Muscle of back (tissue), 3 donors: ENCODE measurements at regions not wholly inside any gene's neighbourhood (a gene's known extent, or its start where the extent isn't known, plus 50 kb on each side); places are given as distances from the start of the nearest gene placed in this dataset.

Experiments used
- DNase-seq, 3 donors: peaks; one replicate each; pipeline versions ENCODE4 v3.0.0 to v3.0.0-alpha.2; 2013

DNA sequence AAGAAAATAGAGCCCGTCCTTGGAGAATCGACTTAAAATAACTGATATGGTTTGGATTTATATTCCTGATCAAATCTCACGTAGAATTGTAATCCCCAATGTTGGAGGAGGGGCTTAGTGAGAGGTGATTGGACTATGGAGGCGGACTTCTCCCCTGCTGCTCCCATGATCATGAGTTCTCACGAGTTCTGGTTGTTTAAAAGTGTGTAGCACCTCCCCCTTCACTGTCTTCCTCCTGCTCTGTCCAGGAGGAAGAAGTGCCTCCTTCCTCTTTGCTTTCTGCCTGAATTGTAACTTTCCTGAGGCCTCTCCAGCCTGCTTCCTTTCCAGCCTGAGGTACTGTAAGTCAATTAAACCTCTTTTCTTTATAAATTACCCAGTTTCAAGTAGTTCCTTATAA, 529.2 kb downstream of the HAO1 start:
- no peak for DNase-seq

GRCh38 chr20:7415427-7415826, 524.8 kb downstream of the HAO1 start:
- no peak for DNase-seq

- DNase-seq, result no peak
These were observed 523.9 kb downstream of the HAO1 start for GRCh38 chr20:7416382-7416781.

- no peak for DNase-seq
These were observed 519.9 kb downstream of the HAO1 start for GRCh38 chr20:7420345-7420744.

GRCh38 chr20:7426890-7427496, 513.3 kb downstream of the HAO1 start:
- DNase-seq, result no peak

DNA sequence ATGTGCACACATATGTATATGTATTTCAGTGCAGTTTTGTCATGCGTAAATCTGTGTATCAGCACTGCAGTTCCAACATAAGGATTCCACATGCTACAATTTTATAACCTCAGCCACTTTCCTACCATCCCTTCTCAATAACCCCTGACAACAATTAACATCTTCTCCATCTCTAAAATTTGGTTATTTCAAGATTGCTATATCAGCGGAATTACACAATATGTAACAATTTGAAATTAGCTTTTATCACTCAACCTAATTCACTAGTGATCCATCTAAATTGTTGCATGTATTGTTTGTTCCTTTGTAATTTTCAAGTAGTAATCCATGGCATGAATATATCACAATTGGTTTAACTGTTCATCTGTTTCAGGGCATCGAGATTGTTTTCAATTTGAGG, 511.3 kb downstream of the HAO1 start:
- DNase-seq, result no peak

DNA sequence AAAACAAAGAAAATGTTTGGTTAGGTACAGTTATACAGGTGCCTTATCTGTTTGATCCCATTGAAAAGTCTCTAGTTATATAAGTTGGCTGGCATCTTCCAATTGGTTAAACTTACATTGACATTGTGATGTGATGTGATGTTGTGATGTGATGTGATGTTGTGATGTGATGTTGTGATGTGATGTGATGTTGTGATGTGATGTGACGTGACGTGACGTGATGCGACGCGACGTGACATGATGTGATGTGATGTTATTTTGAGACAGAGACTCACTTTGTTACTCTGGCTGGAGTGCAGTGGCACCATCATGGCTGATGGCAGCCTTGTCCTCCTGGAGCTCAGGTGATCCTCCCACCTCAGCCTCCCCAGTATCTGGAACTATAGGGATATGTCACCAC, 507.6 kb downstream of the HAO1 start:
- no peak for DNase-seq

DNA sequence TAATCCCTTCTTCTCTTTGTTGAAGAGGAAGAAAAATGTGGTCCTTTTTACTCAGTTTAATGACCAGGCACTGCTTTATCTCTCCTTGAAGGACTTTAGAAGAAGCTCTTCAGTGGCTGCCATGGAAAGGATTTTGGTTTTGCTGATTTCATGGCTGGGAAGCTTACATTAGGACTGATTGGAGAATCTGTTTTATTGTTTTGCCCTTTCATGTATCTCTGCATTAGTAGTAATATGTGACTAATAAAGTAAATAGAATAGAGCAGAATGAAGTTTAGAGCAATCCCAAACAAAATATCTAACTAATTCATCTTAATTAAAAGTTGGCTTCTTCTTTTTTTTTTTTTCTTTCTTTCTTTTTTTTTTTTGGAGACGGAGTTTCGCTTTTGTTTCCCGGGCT, 502.9 kb downstream of the HAO1 start:
- no peak for DNase-seq

DNA sequence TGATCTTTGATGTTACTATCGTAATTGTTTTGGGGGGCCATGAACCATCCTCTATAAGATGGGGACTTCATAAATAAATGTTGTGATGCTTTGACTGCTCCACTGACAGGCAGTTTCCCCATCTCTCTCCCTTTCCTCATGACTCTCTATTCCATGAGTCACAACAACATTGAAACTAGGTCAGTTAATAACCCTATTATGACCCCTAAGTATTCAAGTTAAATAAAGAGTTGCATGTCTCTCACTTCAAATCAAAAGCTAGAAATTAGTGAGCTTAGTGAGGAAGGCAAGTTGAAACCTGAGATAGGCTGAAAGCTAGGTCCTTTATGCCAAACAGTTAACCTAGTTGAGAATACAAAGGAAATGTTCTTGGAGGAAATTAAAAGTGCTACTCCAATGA, 491.0 kb downstream of the HAO1 start:
- DNase-seq, result no peak

GRCh38 chr20:7452890-7453289, 487.4 kb downstream of the HAO1 start:
- no peak for DNase-seq

DNA sequence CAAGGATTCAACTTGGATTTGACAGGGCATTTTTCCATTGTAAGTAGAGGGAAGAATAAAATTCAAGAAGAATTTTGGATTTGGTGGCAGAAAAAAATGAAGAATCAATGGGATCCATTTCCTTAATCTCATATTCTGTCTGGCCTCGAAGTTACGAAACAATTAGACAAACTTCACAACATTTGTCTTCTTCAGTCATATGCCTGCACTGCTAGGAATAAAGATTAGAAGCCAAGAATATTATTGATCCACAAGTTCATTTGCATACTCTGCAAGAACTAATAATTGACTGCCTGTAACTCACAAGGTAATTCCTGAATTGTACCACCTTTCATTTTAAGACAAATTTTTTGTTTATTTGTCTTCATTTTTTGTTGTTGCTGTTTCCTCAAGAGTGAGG, 486.2 kb downstream of the HAO1 start:
- DNase-seq, result no peak

GRCh38 chr20:7458459-7458858, 481.8 kb downstream of the HAO1 start:
- DNase-seq, result no peak

DNA sequence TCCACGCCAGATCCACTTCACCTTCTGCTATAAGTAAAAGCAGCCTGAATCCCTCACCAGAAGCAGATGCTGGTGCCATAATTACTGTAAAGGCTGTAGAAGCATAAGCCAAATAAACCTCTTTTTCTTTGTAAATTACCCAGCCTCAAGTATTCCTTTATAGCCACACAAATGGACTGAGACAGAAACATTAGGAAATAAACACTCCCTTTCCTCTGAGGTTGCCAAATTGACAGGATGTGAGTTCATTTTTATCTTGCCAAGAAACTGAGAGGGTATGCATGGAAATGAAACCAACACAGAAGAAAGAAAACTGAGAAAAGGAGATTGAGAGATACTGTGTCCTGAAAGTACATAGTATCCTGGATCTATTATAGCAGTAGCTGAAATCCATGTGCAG, 481.2 kb downstream of the HAO1 start:
- no peak for DNase-seq

- DNase-seq, result no peak
These were observed 477.0 kb downstream of the HAO1 start for GRCh38 chr20:7463290-7463689.

- no peak for DNase-seq
These were observed 469.3 kb downstream of the HAO1 start for GRCh38 chr20:7470912-7471311.

DNA sequence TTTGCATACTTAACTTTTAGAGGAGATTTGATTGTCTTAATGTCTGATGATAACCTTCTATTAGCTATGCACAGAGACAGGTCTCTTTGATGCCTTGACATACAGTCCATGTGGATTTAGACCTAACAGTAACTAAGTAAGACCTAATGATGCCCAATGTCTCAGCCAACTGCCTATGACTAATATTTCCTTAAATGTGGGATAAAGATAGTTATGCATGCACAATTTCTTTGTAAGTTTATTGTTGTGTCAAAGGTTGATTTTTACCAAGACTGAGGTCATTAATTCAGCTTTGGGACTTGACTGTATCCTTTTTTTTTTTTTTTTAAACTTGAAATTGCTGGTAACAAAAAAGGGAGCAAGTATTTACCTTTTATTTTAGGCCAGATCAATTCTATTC, 450.0 kb downstream of the HAO1 start:
- no peak for DNase-seq

DNA sequence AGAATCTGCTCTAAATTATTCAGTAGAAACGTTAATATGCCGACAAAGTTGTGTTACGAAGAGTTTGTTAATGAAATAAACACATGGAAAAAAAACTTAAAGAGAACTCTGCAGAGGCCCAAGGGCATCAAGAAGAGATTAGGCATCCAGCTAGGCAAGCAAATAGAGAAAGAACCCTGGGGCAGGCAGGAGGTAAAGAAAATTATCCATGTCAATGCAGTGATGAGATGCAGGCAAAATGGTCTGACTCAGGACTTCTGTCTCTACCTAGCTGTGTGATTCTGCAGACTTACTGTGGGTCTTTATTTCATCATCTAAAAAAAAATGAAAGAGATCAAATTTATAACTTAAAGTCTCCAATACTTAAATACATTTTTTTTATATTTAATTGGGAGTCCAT, 448.0 kb downstream of the HAO1 start:
- no peak for DNase-seq

- no peak for DNase-seq
These were observed 446.9 kb downstream of the HAO1 start for GRCh38 chr20:7493311-7493710.

DNA sequence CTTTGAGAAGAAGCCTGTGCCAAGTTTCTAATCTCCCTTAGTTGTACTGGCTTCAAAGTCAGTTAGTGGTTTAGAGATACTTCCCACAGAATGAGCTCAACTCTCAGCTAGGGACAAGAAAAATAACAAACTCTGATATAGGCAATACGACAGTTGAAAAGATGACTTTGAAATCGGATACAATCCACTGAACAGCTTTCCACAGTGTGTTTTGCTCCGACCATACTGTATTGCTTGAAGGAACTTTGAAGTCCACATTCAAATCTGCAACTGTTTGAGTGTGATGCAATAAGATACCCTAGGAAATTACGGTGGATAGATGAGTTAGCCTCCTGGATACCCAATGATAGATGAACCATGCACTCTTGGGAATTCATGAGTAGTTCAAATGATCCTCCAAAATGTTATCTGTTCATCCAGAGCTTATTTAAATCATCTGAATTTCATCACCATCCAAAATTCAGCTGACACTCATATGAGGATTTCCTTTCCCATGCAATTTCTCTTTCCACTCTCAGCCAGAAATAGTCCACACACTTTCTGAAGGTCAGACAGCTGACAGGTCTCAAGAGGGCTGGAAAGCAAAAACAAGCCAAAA, 443.8 kb downstream of the HAO1 start:
- peak; percentile 14 to 69 (median 49) for DNase-seq

- DNase-seq, result peak in 1 of 3 donors; percentile 66
These were observed 442.3 kb downstream of the HAO1 start for GRCh38 chr20:7497985-7498384.

DNA sequence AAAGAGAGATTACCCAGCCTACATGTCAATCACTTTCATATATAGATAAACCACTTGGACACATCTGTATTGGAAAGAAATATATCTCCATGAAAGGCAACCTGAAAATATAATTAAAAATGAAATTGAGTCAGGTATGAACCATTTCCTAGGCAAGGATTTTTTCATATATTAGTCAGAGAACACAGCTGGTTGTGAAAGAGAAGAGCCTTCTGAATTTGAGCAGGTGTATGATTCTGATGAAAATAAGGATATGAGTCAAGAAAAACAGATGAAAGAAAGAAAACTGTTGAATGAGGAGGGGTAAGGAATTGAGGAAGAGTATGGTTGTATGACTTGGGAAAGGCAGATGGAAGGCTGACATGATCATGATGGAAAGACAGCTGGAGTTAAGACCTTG, 441.1 kb downstream of the HAO1 start:
- no peak for DNase-seq

- peak in 1 of 3 donors; percentile 20 for DNase-seq
These were observed 440.0 kb downstream of the HAO1 start for GRCh38 chr20:7500231-7500663.

GRCh38 chr20:7503501-7503900, 436.8 kb downstream of the HAO1 start:
- no peak for DNase-seq

DNA sequence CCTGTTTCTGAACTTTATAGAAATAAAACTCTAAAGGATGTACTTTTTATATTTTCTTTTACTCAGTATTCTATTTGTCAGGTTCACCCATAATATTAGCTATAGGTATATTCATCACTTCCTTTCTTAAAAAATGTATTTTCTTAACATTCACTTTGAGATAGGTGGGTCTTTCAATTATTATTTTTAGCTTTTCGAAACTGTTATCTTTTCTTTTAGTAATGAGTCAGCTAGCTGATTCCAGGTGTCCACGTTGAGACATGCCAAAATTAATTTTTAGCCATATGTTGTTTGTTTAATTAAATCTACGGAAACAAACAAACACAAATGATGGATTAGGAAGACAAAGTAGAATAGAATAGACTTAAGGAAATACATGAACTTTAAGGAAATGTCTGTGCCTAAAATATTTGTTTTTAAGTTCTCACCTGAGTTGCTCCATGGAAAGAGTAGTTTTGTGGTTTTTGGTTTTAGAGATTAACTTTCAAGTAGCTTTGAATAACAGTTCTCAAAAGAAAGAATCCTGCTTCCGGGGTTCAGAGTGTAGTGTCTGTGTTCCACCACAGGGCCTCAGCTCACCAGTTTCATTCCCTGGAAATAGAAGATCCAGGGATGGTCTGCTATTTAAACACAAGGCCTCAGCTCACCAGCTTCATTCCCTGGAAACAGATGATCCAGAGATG, 435.0 kb downstream of the HAO1 start:
- no peak for DNase-seq
